ENCODE measurements at regions not wholly inside any gene's neighbourhood (a gene's known extent, or its start where the extent isn't known, plus 50 kb on each side); places are given as distances from the start of the nearest gene placed in this dataset.

DNA sequence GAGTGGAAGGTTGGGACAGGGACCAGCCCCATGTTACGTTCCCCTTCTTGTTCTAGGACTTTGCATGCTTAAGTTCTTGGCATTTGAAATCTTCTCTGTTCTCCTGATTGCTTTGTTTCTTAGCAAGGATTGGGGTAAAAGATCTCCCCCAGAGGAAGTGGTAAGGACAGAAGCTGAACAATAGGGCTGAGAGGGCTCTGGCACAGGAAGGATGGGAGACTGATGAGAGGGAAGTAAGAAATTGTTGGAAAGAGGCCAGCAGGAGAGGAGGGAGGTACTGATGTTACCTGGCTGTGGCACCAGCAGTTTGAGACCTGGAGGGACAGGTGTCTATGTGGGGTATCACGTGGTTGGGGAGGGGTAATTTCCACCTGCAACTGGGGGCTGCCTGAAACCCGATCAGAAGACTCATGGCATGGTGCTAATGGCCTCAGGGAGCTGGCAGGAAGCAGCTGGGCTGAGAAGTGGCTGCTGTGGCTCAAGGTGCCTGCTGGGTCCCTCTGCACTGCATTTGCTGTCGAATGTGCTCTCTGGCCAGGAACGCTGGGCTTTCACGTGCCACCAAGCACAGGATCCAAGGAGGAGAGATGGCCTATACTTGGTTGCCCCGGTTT is 108.4 kb downstream of the LSM3 start:
- DNase-seq (ENCODE audit: low read depth) = no peak

DNA sequence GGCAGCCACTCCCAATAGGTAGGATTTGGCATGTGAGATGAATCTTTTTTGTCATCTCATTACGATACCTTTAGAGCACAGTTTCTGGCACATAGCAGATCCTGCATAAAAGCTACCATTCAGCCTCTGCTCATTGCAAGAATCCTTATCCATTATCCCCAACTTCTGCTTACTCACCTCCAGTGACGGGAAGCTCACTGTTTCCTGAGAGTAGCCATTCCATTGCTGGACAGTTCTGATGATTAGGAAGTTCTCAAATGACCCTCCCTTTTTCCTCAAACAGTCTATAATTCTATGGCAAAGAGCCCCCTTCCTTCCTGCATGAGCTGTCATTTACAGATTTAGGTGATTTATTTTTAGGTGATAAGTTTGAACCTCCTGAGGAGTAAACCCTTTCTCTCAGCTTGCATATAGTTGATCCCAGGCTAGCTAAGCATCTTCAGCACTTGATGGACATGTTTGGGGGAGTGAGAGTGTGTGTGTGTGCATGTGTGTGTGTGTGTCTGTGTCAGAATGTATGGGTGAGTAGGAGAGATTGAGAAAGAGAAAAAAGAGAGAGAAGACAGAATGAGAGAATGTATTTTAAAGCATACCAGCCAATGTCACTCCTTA is 109.7 kb downstream of the LSM3 start:
- DNase-seq (ENCODE audit: low read depth) = no peak

DNA sequence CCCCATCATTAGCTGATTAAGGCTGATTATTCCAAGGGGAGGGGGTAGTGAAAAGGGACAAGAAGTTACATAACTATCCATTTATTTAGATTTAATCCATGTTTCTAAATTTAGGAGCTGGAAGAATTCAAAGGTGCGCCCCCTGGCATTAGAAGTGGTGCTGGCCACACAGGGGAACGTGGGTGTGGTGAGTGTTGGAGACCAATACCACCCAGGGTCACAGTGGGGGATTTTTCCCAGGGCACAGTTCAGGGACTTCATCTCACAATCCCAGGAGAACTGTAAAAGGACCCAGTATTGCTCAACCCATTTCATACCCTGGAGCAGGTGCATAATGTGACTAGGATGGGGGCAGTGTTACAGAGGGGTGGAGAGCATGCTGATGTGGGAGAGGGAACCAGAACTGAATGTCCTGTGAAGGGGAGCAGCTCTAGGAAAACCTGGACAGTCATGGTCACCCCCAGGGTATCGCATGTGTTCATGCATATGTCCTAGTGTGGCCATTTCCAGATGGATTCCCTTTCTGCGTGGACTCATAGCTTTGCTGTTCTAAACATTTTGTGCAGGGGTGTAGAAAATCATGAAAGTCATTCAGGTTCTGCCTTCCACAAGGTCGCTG is 110.3 kb downstream of the LSM3 start:
- no peak for DNase-seq (ENCODE audit: low read depth)

DNA sequence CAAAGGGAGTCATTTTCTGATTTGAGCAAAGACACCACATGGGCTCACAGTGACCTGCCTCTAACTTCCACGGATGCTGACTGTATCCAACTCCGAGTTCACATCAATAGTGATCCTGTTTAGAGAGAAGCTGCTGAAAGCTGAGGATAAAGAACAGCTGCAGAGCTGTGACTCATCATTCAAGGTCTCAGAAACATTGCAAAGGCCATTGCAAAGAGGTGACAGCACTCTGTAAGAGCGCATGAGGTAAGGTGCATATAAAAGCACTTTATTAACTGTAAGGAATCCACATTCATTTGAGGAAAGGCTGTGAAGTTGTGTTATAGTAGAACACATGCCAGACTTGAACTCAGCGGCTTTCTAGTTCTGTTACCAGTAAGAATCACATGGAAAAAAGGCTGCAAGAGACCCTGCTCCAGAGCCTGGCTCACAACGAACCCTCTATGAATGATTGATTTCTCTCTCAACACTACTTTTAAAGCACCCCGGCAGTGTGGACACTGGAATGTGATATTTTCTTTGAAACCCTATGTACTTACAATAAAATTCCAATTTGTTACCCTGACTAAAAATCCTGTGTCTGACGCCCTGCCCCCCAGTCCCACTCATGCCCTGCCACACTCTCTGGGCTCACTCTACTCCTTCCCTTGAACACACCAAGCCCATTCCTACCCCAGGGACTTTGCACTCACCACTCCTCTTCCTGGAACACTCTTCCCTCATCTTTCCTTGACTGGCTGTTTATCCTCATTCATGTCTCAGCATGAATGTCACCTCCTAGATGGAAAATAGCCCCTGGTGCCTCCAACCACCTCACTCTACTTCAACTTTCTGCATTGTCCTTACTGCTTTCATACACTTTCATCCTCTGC is 111.2 kb downstream of the LSM3 start:
- peak; percentile 35 for DNase-seq (ENCODE audit: low read depth)

DNA sequence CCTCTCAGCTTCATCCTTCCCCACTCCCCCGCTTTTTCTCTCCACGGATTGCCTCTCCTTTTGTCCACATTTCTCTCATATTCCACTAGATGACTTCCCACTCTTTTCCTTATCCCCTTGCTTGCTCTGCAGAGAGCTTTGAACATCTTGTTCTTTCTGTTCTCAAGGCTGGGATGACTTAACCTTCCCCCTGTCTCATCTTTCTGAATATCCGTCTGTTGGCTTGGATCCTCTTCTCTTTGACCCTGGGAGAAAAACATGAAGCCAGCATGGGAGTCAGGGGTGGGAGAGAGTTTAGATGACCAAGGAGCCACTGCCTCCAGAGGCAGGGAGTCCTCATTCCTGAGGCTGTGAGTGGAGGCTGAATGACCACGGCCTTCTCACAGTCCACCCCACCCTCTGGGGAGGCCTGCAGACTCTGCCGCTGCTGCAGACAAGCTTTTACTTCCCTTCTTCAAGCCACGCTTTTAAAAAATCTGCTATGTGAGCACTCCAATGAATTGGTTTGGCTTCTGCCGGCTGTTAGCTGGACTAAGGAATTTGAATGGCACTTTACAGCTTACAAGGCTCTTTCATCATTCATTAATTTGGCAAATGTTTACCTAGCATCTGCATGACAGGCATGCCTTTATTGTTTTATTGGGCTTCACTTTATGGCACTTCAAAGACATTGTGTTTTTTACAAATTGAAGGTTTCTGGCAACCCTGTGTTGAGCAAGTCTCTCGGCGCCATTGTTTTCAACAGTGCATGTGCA is 111.6 kb upstream of the SLC6A6 start:
- DNase-seq (ENCODE audit: low read depth) = no peak

DNA sequence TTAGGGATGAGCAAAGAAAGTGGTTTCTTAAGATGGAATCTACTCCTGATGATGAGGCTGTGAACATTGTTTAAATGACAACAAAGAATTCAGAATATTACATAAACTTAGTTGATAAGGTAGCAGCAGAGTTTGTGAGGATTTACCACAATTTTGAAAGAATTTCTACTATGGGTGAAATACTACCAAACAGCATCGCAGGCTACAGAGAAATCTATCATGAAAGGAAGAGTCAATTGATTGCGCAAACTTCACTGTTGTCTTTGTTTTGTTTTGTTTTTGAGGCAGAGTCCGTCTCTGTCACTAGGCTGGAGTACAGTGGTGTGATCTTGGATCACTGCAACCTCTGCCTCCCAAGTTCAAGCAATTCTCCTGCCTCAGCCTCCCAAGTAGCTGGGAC is 107.4 kb upstream of the SLC6A6 start:
- DNase-seq (ENCODE audit: low read depth) = no peak

DNA sequence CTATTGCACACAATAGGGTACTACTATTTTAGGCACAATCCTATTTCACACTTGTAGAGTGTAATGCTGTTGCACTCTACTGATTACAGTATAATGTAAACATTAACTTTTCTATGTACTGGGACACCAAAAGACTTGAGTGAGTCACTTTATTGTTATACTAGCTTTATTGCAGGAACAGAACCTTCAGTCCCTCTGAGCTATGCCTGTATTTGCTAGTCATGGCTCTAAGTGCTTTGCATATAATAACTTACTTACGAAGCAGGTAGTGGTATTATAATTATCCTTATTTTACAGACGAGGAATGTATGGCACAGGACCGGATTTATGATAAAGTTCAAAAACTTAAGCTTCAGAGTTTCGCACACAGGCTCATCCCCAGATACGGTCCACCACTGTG is 106.6 kb upstream of the SLC6A6 start:
- no peak for DNase-seq (ENCODE audit: low read depth)

DNA sequence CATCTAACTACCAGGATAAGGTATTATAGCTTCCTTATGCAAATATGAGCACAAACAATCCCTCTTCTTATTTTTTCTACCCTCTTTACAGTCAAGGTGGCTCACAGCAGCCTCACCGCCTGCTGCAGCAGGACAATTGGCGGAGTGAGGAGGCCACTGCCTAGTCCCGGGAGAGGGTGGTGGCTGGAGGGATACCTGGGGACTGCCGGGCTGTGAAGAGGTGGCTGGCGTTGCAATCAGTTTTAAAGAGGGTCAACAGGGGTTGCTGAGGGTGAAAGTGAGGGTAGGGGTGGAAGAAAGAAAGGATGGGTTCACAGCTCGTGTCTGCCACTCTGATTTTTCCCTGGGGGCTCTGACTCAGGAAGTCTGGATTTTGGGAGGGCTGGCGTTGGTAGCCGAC is 105.1 kb upstream of the SLC6A6 start:
- DNase-seq (ENCODE audit: low read depth) = no peak

DNA sequence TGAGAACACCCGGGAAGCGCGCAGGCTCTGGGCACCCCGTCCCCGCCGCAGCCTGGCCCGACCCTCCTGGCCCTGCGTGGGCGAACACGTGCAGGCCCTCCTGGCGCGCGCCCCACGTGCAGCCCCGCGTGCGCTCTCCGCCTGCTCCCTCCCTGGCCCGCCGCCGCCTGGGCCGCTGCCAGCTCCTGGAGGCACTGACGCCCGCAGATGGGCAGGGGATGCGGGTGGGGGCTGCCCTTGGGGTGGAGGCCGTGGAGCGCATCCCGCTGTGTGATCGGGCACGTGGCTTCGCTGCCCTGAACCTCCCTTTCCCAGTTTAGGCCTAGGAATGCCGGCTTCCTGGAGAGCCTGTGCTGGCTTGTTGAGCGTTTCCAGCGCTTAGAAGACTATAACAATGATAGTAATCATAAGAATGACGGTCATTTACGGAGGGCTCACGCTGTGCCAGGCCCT is 104.6 kb upstream of the SLC6A6 start:
- DNase-seq (ENCODE audit: low read depth) = no peak

DNA sequence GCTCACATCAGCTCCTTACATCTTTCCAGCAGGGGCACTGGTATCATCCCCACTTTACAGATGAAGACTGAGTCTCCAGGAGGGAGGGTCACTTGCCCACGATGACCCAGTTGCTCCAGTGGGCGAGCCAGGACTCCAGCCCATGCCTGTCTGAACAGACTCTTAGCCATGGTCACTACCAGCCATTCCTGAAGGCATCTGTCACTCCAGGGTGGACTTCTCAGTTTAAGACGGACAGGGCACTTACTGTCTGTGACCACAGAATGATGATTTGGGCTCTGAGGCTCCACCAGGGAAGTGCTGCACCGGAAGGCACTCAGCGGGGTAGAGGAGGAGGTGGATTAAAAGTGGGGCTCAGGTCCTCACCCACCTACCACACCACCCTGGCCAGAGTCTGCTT is 104.0 kb upstream of the SLC6A6 start:
- no peak for DNase-seq (ENCODE audit: low read depth)

DNA sequence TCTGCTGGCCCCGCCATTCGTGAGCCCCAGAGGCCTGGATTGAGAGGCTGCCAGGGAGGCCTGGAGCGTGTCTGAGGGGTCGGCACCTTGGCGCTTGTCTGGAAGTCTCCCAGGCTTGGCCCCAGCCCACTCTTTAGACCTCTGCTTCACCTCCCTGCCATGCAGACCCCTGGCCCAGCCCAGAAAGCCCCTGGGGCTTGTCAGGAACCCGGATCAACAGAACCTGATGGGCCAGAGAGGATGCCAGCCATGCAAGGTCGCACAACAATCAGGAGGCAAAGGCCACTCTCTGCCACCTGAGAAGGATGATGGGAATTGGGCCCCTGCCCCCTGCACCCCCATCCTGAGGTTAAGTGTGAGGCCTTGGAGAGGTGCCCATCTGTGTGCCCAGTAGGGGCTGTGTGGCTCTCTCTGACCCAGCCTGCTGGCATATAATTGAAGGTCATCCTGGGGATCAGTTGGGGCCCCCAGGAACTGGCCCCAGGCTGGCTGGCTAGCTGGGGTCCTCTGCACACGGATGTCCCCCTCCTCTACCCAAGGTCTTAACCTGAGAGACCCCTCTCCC is 103.3 kb upstream of the SLC6A6 start:
- no peak for DNase-seq (ENCODE audit: low read depth)

DNA sequence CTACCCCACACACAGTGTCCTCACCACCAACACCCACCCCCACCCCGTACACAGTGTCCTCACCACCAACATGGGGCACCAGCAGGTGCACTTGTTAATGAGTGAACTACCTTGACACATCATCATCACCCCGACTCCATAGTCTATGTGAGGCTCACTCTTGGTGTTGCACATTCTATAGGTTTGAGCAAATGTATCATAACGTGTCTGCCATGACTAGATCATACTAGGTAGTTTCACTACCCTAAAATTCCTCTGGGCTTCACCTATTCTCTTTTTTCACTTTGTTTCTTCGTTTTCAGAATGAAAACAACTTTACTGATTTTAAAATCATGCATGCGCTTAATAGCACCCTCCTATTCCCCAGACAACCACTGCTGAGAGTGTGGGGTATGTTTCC is 102.6 kb upstream of the SLC6A6 start:
- no peak for DNase-seq (ENCODE audit: low read depth)

DNA sequence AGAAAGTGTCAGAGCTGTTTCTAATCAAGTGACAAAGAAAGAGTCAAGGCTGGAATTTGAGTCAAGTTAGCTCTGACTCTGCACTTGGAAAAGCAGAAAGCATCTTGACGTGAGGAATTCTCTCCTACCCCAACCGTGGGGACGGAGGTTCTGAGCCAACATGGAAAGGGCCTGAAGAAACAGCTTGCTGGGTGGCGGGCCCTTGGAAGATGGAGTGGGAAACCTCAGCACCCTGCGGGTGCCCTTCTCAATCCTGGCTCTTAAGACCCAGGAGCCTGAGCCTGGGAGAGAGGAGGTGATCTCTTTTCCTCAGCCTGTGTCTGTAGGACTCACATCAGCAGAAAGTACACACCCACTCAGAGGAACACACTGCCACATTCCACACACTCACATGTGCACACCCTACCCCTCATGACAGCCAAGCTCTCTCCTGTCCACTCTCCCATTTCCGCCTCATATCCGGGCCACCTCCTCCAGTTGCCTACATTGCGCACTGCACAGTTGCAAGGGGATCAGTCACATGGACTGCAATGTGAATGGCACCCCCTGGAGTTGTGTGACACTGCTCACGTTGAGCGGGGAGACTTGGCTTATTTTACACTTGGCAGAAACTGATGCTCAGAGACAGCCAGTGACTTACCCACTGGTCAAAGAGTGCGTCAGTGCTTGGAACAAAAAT is 101.5 kb upstream of the SLC6A6 start:
- no peak for DNase-seq (ENCODE audit: low read depth)

DNA sequence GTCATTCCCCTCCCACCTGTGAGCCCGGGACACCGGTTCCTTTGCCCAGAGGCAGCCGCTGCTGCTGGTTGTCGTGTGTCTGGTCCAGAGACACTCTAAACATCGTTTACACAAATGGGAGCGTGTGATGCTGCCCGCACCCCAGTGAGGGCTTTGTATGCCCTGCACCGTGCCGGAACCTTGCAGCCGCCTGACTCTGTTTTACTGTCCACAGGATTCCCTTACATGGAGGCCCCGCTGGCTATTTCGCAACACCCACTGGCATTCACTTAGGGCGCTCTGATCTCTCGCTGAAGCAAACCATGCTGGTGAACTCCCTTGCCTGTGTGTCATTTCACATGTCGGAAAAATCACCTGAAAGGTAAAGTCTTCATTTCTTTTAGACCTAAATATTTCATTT is 100.8 kb upstream of the SLC6A6 start:
- DNase-seq (ENCODE audit: low read depth) = no peak

DNA sequence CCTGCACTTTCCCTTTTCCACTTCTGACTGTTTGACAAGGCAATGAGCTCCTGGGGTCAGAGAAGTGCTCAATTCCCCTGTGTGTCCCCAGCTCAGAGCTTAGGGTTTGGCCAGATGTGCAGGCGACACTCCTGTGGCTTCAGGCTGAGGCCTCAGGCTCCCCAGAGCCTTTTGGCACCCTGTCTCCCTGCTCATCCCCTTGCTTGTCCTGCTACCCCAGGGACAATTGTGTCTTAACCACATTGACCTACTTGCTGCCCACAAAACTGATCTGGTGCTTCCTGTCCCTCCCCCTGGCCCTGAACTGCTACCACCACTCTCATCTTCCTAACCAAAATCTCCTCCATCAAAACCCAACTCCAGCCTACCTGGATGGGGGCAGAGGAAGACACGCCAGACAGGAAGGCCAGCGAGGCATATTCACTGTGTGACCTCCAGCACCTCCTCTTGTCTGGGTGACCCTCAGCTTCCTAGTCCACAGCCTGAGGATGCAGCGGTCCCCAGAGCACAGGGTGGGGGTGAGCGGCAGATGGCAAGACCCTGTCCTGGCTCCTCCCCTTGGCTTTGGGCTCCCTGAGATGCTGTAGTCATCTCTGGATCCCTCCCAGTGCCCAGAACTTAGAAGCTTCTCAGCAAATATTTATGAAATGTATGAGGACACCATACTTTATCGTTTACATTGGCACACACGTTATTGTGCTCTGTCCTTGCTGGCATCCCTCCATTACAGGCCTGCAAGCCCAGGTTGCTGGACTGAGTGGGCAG is 98.9 kb upstream of the SLC6A6 start:
- no peak for DNase-seq (ENCODE audit: low read depth)

DNA sequence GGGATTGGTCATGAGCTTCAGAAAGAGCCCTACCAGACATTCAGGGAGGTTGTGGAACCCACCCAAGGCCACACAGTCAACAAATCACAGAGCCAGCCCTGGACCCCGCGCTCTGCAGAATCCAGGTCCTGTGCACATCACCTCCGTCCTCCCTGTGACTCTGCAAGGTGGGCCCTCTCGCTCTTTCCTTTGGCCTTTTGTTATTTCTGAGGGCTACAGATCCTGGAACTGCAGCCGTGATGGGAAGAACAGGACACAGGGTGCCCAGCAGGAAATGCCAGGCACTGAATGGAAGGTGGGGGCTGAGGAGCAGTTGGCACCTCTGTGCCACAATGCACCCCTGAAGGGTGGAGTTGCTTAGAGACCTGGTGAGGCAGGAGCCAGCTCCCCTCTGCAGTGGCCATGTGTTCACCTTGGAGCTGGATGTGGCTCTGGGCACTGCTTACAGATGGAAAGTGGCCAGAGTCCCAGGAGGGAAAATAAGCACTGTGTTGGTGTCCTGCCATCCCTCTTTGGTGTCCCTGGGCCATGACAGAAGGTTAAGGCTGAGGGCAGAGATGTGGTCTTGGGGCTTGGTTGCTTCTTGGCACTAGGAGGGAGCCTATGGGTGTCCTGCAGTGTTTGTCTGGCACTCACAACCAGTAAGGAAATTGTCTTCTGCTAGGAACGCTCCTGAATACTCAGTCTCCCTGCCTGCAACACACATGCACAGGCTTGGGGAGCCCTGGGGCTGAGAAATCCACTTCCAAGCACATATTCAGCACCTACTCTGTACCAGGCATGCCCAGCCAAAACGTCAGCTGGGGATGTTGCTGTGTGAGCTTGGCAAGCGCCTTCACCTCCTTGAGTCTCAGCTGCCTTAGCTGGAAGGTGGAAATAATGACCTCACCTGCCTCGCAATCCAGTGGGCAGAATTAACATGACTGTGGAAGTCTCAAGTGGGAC is 98.0 kb upstream of the SLC6A6 start:
- DNase-seq (ENCODE audit: low read depth) = no peak

DNA sequence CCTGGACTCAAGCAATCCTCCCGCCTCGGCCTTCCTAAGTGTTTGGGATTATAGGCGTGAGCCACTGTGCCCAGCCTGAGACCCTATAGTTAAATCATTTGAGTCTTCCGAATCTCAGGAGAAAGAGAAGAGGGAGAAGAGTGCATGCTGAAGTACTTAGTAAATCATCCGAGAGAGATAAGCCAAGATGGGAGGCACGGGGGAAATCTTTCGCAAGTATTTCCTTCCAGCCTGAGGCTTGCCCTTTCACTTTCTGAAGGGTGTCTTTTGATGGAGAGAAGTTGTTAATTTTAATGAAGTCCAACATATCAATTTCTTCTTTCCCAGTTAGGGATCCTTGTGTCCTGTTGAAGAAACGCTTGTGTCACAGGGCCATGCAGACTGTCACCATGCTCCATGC is 97.1 kb upstream of the SLC6A6 start:
- DNase-seq (ENCODE audit: low read depth) = no peak

DNA sequence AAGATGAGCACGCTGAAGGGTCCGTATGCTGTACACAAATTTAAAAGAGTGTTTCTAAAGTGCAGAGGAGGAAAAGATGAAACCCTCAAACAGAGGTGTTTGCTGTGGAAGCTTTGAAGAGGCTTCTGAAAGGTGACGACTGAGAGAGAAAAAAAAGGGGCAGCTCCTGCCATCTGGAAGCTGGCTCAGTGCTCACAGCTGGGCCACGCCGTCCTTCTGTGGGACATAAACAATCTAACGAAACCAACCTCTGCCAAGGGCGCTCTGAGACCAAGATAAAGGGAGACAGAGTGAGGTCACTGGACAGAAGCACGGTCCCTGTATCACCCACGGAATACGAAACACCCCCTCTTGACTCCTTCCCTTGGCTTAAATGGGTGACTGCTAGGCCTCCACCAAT is 96.3 kb upstream of the SLC6A6 start:
- no peak for DNase-seq (ENCODE audit: low read depth)

DNA sequence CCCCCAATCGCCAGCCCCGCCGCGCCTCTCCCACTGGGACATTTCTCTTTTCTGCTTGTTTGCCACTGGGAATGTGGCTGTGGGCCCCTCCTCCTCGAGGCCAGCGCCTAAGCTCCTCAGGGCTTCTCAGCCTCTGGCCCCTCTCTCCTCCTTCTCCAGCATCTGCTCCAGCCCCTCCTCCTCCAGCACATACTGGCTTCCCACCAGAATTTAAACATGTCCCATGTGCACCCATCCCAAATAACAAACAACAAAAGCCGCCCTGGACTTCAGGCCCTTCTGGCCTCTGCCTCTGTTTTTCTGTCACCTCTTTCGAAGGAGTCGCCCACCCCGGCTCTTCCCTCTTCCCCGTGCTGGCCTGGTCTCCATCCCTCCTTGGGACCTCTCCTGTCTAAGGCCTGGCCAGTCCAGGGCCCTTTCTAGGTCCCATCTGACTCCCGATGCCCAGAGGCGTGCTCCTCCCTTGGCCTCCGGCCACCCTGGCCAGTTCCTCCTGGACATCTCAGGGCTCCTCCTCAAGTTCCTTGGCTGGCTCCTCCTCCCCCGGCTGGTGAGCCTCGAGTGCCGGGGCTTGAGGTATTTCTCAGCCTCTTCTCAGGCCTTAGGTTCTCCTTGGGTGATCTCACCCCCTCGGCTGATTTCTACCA is 94.6 kb upstream of the SLC6A6 start:
- DNase-seq (ENCODE audit: low read depth) = no peak

All from HS-27A (cell line).